ENCODE measurements at regions not wholly inside any gene's neighbourhood (a gene's known extent, or its start where the extent isn't known, plus 50 kb on each side); places are given as distances from the start of the nearest gene placed in this dataset.

GRCh38 chr4:131013226-131013625, 1917.3 kb downstream of the C4orf33 start:
- TF ChIP-seq ELK4 (IDR thresholded peaks at IDR 0.05; ENCODE audit: borderline replicate concordance, low read depth, low read length) (no peak), CTCF (tag by site-specific recombination; IDR thresholded peaks at IDR 0.05) (no peak), ZBTB20 (tag by site-specific recombination; IDR thresholded peaks at IDR 0.05) (no peak), ZNF274 (IDR thresholded peaks at IDR 0.05; ENCODE audit: low read length) (no peak), ZNF274 (tag by site-specific recombination; IDR thresholded peaks at IDR 0.05; ENCODE audit: borderline replicate concordance) (no peak), GLIS1 (tag by site-specific recombination; IDR thresholded peaks at IDR 0.05) (no peak), ZNF747 (tag by site-specific recombination; IDR thresholded peaks at IDR 0.05) (no peak), ZBTB10 (tag by site-specific recombination; IDR thresholded peaks at IDR 0.05) (no peak)

All from HEK293 (cell line).